ENCODE measurements at regions not wholly inside any gene's neighbourhood (a gene's known extent, or its start where the extent isn't known, plus 50 kb on each side); places are given as distances from the start of the nearest gene placed in this dataset.

- TF ChIP-seq POLR2A (IDR thresholded peaks at IDR 0.05) (no peak), CTCF (IDR thresholded peaks at IDR 0.05) (no peak)
Measured at GRCh38 chr4:116303736-116304188, 781.6 kb downstream of the TRAM1L1 start.

Data from suprapubic skin (tissue), 3 donors.